Adrenal gland (tissue), 5 donors: ENCODE measurements at regions not wholly inside any gene's neighbourhood (a gene's known extent, or its start where the extent isn't known, plus 50 kb on each side); places are given as distances from the start of the nearest gene placed in this dataset.

Experiments used
- POLR2A ChIP-seq, 2 donors: fragments of 450-650 bp; IDR thresholded peaks; one replicate each; pipeline ENCODE4 v1.6.1; 2017; ENCODE audit warnings: antibody characterized with exemption in 2 of 2, mild to moderate bottlenecking in 2 of 2, moderate library complexity in 1 of 2
- TF ChIP-seq, protein P1 (sequence below), 6 experiments: fragments of 450-650 bp in 4 of 6; fragments of 200-600 bp in 2 of 6; sonication (generic) in 1 of 6; IDR thresholded peaks; 1 replicate in 5 of 6; 2 replicates in 1 of 6; pipeline versions ENCODE4 v1.5.1 to v1.8.0; 2016 to 2021; ENCODE audit warnings: antibody characterized with exemption in 6 of 6, mild to moderate bottlenecking in 2 of 6, moderate library complexity in 1 of 6
- donor health status: DM: no; HTN: no; CAD: no.

DNA sequence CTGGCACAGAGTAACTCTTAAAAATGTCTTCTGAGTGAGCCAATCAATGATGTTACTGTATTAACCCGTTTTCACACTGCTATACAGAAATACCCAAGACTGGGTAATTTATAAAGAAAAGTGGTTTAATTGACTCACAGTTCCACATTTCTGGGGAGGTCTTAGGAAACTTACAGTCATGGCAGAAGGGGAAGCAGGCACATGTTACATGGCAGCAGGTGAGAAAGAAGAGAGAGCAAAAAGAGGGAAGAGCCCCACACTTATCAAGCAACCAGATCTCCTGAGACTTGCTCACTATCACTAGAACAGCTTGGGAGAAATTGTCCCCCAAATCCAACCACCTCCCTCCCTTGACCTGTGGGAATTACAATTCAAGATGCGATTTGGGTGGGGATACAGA, 97.6 kb upstream of the MIR17HG start:
- TF ChIP-seq, protein P1, sequence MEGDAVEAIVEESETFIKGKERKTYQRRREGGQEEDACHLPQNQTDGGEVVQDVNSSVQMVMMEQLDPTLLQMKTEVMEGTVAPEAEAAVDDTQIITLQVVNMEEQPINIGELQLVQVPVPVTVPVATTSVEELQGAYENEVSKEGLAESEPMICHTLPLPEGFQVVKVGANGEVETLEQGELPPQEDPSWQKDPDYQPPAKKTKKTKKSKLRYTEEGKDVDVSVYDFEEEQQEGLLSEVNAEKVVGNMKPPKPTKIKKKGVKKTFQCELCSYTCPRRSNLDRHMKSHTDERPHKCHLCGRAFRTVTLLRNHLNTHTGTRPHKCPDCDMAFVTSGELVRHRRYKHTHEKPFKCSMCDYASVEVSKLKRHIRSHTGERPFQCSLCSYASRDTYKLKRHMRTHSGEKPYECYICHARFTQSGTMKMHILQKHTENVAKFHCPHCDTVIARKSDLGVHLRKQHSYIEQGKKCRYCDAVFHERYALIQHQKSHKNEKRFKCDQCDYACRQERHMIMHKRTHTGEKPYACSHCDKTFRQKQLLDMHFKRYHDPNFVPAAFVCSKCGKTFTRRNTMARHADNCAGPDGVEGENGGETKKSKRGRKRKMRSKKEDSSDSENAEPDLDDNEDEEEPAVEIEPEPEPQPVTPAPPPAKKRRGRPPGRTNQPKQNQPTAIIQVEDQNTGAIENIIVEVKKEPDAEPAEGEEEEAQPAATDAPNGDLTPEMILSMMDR (IDR thresholded peaks at IDR 0.05): no peak
- TF ChIP-seq POLR2A (IDR thresholded peaks at IDR 0.05): no peak
